ENCODE measurements at regions not wholly inside any gene's neighbourhood (a gene's known extent, or its start where the extent isn't known, plus 50 kb on each side); places are given as distances from the start of the nearest gene placed in this dataset.

DNA sequence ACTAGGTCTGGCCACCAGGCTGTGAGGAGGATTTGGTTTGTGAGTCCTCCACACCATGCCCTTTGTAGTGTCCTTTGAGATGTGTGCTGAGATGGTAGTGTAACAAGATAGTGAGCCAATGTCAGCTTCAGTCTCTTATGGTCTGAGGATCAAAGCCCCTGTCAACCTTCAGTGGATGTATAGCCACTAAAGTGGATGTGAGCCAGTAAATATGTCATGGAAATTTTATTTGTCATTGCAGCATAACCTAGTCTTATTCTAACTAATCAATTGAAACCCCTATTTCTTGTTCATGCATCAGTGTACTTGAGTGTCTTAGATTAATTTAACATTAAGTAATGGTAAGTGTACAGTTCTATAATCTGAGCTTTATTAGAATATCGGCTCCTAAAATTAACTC, 51.0 kb upstream of the WAC start:
- TF ChIP-seq GATA3 (IDR thresholded peaks at IDR 0.05; ENCODE audit: low read depth, low read length) (no peak), GATA2 (IDR thresholded peaks at IDR 0.05; ENCODE audit: low read depth, low read length) (no peak)

Data from SH-SY5Y (cell line).